ENCODE measurements at regions not wholly inside any gene's neighbourhood (a gene's known extent, or its start where the extent isn't known, plus 50 kb on each side); places are given as distances from the start of the nearest gene placed in this dataset.

DNA sequence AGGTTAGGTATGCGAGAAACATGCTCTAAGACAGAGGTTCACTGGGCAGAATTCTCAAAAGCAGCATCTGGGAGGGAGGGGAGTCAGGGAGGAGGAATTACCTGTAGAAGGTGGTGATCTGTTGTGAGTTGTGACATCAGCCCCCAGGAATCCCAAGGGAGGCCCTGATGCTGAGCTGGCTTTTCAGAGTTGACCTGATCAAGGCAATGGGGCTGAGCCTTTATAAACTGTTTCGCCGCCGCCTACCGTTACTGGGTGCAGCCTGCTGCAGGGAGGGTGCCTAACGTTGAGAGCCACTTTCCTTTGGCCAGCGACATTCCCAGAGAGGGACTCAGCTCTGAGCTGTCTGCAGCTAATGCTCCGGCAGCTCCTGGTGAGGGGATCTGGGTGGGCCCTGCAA lies 257.9 kb upstream of the TMEM132C start:
- TF ChIP-seq, protein P1, sequence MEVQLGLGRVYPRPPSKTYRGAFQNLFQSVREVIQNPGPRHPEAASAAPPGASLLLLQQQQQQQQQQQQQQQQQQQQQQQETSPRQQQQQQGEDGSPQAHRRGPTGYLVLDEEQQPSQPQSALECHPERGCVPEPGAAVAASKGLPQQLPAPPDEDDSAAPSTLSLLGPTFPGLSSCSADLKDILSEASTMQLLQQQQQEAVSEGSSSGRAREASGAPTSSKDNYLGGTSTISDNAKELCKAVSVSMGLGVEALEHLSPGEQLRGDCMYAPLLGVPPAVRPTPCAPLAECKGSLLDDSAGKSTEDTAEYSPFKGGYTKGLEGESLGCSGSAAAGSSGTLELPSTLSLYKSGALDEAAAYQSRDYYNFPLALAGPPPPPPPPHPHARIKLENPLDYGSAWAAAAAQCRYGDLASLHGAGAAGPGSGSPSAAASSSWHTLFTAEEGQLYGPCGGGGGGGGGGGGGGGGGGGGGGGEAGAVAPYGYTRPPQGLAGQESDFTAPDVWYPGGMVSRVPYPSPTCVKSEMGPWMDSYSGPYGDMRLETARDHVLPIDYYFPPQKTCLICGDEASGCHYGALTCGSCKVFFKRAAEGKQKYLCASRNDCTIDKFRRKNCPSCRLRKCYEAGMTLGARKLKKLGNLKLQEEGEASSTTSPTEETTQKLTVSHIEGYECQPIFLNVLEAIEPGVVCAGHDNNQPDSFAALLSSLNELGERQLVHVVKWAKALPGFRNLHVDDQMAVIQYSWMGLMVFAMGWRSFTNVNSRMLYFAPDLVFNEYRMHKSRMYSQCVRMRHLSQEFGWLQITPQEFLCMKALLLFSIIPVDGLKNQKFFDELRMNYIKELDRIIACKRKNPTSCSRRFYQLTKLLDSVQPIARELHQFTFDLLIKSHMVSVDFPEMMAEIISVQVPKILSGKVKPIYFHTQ (CRISPR knock-in tag; IDR thresholded peaks at IDR 0.05) = no peak
- TF ChIP-seq TEAD1 (CRISPR knock-in tag; IDR thresholded peaks at IDR 0.05) (no peak), ZNF232 (CRISPR knock-in tag; IDR thresholded peaks at IDR 0.05) (no peak), ZNF219 (CRISPR knock-in tag; IDR thresholded peaks at IDR 0.05; ENCODE audit: borderline replicate concordance) (no peak), GABPB1 (CRISPR knock-in tag; IDR thresholded peaks at IDR 0.05) (no peak), FOXP1 (CRISPR knock-in tag; IDR thresholded peaks at IDR 0.05; ENCODE audit: borderline replicate concordance) (no peak), TEAD4 (CRISPR knock-in tag; IDR thresholded peaks at IDR 0.05) (no peak), SMAD3 (CRISPR knock-in tag; IDR thresholded peaks at IDR 0.05; ENCODE audit: borderline replicate concordance) (no peak), NFATC4 (CRISPR knock-in tag; IDR thresholded peaks at IDR 0.05) (no peak), SOX15 (CRISPR knock-in tag; IDR thresholded peaks at IDR 0.05) (no peak), NR1H2 (CRISPR knock-in tag; IDR thresholded peaks at IDR 0.05) (no peak)
- TF ChIP-seq, protein P2, sequence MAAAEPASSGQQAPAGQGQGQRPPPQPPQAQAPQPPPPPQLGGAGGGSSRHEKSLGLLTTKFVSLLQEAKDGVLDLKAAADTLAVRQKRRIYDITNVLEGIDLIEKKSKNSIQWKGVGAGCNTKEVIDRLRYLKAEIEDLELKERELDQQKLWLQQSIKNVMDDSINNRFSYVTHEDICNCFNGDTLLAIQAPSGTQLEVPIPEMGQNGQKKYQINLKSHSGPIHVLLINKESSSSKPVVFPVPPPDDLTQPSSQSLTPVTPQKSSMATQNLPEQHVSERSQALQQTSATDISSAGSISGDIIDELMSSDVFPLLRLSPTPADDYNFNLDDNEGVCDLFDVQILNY (CRISPR knock-in tag; IDR thresholded peaks at IDR 0.05) = no peak
- TF ChIP-seq, protein P3, sequence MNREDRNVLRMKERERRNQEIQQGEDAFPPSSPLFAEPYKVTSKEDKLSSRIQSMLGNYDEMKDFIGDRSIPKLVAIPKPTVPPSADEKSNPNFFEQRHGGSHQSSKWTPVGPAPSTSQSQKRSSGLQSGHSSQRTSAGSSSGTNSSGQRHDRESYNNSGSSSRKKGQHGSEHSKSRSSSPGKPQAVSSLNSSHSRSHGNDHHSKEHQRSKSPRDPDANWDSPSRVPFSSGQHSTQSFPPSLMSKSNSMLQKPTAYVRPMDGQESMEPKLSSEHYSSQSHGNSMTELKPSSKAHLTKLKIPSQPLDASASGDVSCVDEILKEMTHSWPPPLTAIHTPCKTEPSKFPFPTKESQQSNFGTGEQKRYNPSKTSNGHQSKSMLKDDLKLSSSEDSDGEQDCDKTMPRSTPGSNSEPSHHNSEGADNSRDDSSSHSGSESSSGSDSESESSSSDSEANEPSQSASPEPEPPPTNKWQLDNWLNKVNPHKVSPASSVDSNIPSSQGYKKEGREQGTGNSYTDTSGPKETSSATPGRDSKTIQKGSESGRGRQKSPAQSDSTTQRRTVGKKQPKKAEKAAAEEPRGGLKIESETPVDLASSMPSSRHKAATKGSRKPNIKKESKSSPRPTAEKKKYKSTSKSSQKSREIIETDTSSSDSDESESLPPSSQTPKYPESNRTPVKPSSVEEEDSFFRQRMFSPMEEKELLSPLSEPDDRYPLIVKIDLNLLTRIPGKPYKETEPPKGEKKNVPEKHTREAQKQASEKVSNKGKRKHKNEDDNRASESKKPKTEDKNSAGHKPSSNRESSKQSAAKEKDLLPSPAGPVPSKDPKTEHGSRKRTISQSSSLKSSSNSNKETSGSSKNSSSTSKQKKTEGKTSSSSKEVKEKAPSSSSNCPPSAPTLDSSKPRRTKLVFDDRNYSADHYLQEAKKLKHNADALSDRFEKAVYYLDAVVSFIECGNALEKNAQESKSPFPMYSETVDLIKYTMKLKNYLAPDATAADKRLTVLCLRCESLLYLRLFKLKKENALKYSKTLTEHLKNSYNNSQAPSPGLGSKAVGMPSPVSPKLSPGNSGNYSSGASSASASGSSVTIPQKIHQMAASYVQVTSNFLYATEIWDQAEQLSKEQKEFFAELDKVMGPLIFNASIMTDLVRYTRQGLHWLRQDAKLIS (CRISPR knock-in tag; IDR thresholded peaks at IDR 0.05; ENCODE audit: borderline replicate concordance) = no peak
- TF ChIP-seq, protein P4, sequence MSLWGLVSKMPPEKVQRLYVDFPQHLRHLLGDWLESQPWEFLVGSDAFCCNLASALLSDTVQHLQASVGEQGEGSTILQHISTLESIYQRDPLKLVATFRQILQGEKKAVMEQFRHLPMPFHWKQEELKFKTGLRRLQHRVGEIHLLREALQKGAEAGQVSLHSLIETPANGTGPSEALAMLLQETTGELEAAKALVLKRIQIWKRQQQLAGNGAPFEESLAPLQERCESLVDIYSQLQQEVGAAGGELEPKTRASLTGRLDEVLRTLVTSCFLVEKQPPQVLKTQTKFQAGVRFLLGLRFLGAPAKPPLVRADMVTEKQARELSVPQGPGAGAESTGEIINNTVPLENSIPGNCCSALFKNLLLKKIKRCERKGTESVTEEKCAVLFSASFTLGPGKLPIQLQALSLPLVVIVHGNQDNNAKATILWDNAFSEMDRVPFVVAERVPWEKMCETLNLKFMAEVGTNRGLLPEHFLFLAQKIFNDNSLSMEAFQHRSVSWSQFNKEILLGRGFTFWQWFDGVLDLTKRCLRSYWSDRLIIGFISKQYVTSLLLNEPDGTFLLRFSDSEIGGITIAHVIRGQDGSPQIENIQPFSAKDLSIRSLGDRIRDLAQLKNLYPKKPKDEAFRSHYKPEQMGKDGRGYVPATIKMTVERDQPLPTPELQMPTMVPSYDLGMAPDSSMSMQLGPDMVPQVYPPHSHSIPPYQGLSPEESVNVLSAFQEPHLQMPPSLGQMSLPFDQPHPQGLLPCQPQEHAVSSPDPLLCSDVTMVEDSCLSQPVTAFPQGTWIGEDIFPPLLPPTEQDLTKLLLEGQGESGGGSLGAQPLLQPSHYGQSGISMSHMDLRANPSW (CRISPR knock-in tag; conservative IDR thresholded peaks at IDR 0.05; ENCODE audit: low read depth) = no peak
- TF ChIP-seq, protein P5, sequence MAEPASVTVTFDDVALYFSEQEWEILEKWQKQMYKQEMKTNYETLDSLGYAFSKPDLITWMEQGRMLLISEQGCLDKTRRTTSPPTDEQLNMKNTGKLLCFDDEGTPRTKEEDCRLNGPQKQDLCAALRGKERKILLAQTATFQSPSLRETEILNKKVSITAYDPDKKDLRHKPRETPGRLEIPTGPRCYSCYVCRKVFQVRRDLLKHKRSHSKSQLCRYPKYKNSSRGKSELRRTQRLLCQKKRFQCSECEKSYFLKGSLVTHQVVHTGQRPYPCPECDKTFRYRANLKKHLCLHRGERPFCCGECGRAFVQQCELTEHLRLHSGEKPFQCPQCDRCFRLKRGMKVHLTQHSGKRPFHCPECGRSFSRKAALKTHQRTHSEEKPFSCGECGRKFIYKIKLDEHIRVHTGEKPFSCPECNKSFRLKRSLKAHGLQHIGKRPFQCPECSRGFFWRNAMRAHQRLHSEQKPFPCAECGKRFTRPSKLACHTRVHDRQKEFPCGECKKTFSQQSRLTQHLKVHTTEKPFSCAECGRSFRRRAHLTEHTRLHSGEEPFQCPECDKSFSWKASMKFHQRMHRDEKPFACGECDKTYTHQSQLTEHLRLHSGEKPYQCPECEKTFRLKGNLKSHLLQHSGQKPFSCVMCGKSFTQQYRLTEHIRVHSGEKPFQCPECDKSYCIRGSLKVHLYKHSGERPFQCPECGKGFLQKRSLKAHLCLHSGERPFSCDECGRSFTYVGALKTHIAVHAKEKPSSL (CRISPR knock-in tag; conservative IDR thresholded peaks at IDR 0.05) = no peak
- TF ChIP-seq, protein P6, sequence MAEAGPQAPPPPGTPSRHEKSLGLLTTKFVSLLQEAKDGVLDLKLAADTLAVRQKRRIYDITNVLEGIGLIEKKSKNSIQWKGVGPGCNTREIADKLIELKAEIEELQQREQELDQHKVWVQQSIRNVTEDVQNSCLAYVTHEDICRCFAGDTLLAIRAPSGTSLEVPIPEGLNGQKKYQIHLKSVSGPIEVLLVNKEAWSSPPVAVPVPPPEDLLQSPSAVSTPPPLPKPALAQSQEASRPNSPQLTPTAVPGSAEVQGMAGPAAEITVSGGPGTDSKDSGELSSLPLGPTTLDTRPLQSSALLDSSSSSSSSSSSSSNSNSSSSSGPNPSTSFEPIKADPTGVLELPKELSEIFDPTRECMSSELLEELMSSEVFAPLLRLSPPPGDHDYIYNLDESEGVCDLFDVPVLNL (CRISPR knock-in tag; IDR thresholded peaks at IDR 0.05; ENCODE audit: borderline replicate concordance, low read depth) = no peak
- TF ChIP-seq, protein P7, sequence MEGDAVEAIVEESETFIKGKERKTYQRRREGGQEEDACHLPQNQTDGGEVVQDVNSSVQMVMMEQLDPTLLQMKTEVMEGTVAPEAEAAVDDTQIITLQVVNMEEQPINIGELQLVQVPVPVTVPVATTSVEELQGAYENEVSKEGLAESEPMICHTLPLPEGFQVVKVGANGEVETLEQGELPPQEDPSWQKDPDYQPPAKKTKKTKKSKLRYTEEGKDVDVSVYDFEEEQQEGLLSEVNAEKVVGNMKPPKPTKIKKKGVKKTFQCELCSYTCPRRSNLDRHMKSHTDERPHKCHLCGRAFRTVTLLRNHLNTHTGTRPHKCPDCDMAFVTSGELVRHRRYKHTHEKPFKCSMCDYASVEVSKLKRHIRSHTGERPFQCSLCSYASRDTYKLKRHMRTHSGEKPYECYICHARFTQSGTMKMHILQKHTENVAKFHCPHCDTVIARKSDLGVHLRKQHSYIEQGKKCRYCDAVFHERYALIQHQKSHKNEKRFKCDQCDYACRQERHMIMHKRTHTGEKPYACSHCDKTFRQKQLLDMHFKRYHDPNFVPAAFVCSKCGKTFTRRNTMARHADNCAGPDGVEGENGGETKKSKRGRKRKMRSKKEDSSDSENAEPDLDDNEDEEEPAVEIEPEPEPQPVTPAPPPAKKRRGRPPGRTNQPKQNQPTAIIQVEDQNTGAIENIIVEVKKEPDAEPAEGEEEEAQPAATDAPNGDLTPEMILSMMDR (IDR thresholded peaks at IDR 0.05) = no peak
- TF ChIP-seq, protein P8, sequence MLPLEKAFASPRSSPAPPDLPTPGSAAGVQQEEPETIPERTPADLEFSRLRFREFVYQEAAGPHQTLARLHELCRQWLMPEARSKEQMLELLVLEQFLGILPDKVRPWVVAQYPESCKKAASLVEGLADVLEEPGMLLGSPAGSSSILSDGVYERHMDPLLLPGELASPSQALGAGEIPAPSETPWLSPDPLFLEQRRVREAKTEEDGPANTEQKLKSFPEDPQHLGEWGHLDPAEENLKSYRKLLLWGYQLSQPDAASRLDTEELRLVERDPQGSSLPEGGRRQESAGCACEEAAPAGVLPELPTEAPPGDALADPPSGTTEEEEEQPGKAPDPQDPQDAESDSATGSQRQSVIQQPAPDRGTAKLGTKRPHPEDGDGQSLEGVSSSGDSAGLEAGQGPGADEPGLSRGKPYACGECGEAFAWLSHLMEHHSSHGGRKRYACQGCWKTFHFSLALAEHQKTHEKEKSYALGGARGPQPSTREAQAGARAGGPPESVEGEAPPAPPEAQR (CRISPR knock-in tag; IDR thresholded peaks at IDR 0.05) = no peak
- Mint-ChIP-seq H3K9me3 (peaks cover 76% of the 10 kb centered on the region), H3K4me3 (no peak overlapping the region), H3K36me3 (peaks cover 75% of the 10 kb centered on the region), H3K27me3 (ENCODE audit: low read depth) (peaks cover 6% of the 10 kb centered on the region; the same call in 1 of the 2 replicates), H3K27ac (no peak overlapping the region), H3K4me1 (no peaks in the 10 kb centered on the region)
- DNase-seq (ENCODE audit: low spot score) (no peak), ATAC-seq (no peak)
- CTCF ChIA-PET = no interaction called here
- POLR2A ChIA-PET = no interaction called here
